Panc1 (cell line): ENCODE measurements at regions not wholly inside any gene's neighbourhood (a gene's known extent, or its start where the extent isn't known, plus 50 kb on each side); places are given as distances from the start of the nearest gene placed in this dataset.

Experiments
- POLR2AphosphoS5 ChIP-seq: IDR thresholded peaks from 2 replicates; pipeline ENCODE4 v1.6.1; 2012; ENCODE audit warnings: mild to moderate bottlenecking, low read depth, low read length, moderate library complexity
- SIN3A ChIP-seq: IDR thresholded peaks from 2 replicates; pipeline ENCODE4 v1.6.1; 2012; ENCODE audit warnings: low read depth, mild to moderate bottlenecking, low read length, moderate library complexity, borderline replicate concordance; ENCODE audit not compliant: insufficient read depth
- TCF7L2 ChIP-seq: IDR thresholded peaks from 2 replicates; pipeline ENCODE4 v1.6.1; 2011; ENCODE audit warnings: mild to moderate bottlenecking, low read depth, low read length, inconsistent platforms
- TF ChIP-seq, protein P1 (sequence below): fragments of 450-650 bp; IDR thresholded peaks from 2 replicates; pipeline ENCODE4 v1.5.1; 2017; ENCODE audit warnings: mild to moderate bottlenecking
- TF ChIP-seq, protein P2 (sequence below), 2 experiments: IDR thresholded peaks; 2 replicates each; pipeline ENCODE4 v1.6.1; 2011 to 2012; ENCODE audit warnings: low read depth in 2 of 2, control low read depth in 1 of 2, low read length in 1 of 2, mild to moderate bottlenecking in 1 of 2, moderate library complexity in 1 of 2; ENCODE audit not compliant: insufficient read depth in 1 of 2

DNA sequence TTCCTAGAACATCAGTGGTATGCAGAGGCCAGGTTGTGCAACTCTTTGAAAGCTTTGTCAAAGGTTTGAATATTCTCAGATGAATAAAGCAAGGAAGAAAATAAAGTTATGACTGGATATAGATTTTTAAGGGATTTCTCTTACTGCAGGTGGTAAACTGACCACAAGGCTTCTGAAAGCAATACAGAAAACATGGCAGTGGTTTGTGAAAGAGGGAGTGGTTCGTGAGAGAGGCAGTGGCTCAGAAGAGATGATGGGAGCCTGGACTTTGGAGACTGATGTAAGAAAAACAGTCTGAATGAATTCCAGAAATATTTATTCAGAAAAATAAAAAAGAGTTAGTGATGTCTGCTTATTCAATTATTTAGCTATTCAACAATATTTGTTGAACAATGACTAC, 380.4 kb upstream of the CTNND2 start:
- TF ChIP-seq, protein P1, sequence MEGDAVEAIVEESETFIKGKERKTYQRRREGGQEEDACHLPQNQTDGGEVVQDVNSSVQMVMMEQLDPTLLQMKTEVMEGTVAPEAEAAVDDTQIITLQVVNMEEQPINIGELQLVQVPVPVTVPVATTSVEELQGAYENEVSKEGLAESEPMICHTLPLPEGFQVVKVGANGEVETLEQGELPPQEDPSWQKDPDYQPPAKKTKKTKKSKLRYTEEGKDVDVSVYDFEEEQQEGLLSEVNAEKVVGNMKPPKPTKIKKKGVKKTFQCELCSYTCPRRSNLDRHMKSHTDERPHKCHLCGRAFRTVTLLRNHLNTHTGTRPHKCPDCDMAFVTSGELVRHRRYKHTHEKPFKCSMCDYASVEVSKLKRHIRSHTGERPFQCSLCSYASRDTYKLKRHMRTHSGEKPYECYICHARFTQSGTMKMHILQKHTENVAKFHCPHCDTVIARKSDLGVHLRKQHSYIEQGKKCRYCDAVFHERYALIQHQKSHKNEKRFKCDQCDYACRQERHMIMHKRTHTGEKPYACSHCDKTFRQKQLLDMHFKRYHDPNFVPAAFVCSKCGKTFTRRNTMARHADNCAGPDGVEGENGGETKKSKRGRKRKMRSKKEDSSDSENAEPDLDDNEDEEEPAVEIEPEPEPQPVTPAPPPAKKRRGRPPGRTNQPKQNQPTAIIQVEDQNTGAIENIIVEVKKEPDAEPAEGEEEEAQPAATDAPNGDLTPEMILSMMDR: no peak
- TF ChIP-seq, protein P2, sequence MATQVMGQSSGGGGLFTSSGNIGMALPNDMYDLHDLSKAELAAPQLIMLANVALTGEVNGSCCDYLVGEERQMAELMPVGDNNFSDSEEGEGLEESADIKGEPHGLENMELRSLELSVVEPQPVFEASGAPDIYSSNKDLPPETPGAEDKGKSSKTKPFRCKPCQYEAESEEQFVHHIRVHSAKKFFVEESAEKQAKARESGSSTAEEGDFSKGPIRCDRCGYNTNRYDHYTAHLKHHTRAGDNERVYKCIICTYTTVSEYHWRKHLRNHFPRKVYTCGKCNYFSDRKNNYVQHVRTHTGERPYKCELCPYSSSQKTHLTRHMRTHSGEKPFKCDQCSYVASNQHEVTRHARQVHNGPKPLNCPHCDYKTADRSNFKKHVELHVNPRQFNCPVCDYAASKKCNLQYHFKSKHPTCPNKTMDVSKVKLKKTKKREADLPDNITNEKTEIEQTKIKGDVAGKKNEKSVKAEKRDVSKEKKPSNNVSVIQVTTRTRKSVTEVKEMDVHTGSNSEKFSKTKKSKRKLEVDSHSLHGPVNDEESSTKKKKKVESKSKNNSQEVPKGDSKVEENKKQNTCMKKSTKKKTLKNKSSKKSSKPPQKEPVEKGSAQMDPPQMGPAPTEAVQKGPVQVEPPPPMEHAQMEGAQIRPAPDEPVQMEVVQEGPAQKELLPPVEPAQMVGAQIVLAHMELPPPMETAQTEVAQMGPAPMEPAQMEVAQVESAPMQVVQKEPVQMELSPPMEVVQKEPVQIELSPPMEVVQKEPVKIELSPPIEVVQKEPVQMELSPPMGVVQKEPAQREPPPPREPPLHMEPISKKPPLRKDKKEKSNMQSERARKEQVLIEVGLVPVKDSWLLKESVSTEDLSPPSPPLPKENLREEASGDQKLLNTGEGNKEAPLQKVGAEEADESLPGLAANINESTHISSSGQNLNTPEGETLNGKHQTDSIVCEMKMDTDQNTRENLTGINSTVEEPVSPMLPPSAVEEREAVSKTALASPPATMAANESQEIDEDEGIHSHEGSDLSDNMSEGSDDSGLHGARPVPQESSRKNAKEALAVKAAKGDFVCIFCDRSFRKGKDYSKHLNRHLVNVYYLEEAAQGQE (IDR thresholded peaks at IDR 0.05; ENCODE audit: insufficient read depth in 1 of 2, low read depth in 2 of 2, low read length in 1 of 2): no peak
- TF ChIP-seq POLR2AphosphoS5: no peak
- no peak for TF ChIP-seq SIN3A
- no peak for TF ChIP-seq TCF7L2
